GM18507 (cell line): ENCODE measurements at regions not wholly inside any gene's neighbourhood (a gene's known extent, or its start where the extent isn't known, plus 50 kb on each side); places are given as distances from the start of the nearest gene placed in this dataset.

Source experiments
- DNase-seq: peaks from one replicate; pipeline ENCODE4 v3.0.0; 2011; ENCODE audit warnings: low read depth; ENCODE audit not compliant: insufficient read length; ENCODE audit errors: extremely low spot score
- FAIRE-seq: peaks from 2 replicates; lab custom pipeline; 2011; peaks lifted over from hg19 to GRCh38; lab: Jason Lieb, UNC

- FAIRE-seq (no peak), DNase-seq (no peak)
These were observed 985.2 kb upstream of the B3GALT2 start for GRCh38 chr1:194171596-194171995.

GRCh38 chr1:194167956-194168640 lies 981.7 kb upstream of the B3GALT2 start:
- DNase-seq (no peak), FAIRE-seq (no peak)

- no peak for DNase-seq
- no peak for FAIRE-seq
These were observed 978.3 kb upstream of the B3GALT2 start for GRCh38 chr1:194164755-194165154.

- no peak for FAIRE-seq
- no peak for DNase-seq
These were observed 975.2 kb upstream of the B3GALT2 start for GRCh38 chr1:194161591-194161990.

- DNase-seq: no peak
- no peak for FAIRE-seq
These were observed 973.5 kb upstream of the B3GALT2 start for GRCh38 chr1:194159941-194160340.

- no peak for DNase-seq
- FAIRE-seq: no peak
These were observed 969.5 kb upstream of the B3GALT2 start for GRCh38 chr1:194155962-194156361.

GRCh38 chr1:194151056-194151455 lies 964.6 kb upstream of the B3GALT2 start:
- DNase-seq (no peak), FAIRE-seq (no peak)

GRCh38 chr1:194150242-194150641 lies 963.8 kb upstream of the B3GALT2 start:
- DNase-seq (no peak), FAIRE-seq (no peak)

GRCh38 chr1:194133152-194133551 lies 946.7 kb upstream of the B3GALT2 start:
- no peak for FAIRE-seq
- no peak for DNase-seq

GRCh38 chr1:194118086-194118485 lies 931.7 kb upstream of the B3GALT2 start:
- no peak for FAIRE-seq
- no peak for DNase-seq

- DNase-seq (no peak), FAIRE-seq (no peak)
These were observed 931.2 kb upstream of the B3GALT2 start for GRCh38 chr1:194117582-194117981.

- FAIRE-seq: no peak
- DNase-seq: no peak
These were observed 927.9 kb upstream of the B3GALT2 start for GRCh38 chr1:194114288-194114687.

GRCh38 chr1:194105381-194105780 lies 919.0 kb upstream of the B3GALT2 start:
- FAIRE-seq: no peak
- no peak for DNase-seq

- DNase-seq (no peak), FAIRE-seq (no peak)
These were observed 917.9 kb upstream of the B3GALT2 start for GRCh38 chr1:194104247-194104844.

GRCh38 chr1:194103516-194104246 lies 917.3 kb upstream of the B3GALT2 start:
- no peak for FAIRE-seq
- DNase-seq: no peak

GRCh38 chr1:194103101-194103500 lies 916.7 kb upstream of the B3GALT2 start:
- FAIRE-seq: no peak
- DNase-seq: no peak

GRCh38 chr1:194102607-194103006 lies 916.2 kb upstream of the B3GALT2 start:
- DNase-seq (no peak), FAIRE-seq (no peak)

GRCh38 chr1:194084755-194085154 lies 898.3 kb upstream of the B3GALT2 start:
- no peak for DNase-seq
- FAIRE-seq: no peak

GRCh38 chr1:194081444-194081843 lies 895.0 kb upstream of the B3GALT2 start:
- no peak for DNase-seq
- FAIRE-seq: no peak

GRCh38 chr1:194080826-194081225 lies 894.4 kb upstream of the B3GALT2 start:
- FAIRE-seq (no peak), DNase-seq (no peak)

- DNase-seq (no peak), FAIRE-seq (no peak)
These were observed 892.4 kb upstream of the B3GALT2 start for GRCh38 chr1:194078765-194079164.
